AML-193 (cell line): ENCODE measurements at regions not wholly inside any gene's neighbourhood (a gene's known extent, or its start where the extent isn't known, plus 50 kb on each side); places are given as distances from the start of the nearest gene placed in this dataset.

Experiments used
- DNase-seq, 2 experiments: peaks; one replicate each; lab custom pipeline; 2025; lab: John Stamatoyannopoulos, UW

DNA sequence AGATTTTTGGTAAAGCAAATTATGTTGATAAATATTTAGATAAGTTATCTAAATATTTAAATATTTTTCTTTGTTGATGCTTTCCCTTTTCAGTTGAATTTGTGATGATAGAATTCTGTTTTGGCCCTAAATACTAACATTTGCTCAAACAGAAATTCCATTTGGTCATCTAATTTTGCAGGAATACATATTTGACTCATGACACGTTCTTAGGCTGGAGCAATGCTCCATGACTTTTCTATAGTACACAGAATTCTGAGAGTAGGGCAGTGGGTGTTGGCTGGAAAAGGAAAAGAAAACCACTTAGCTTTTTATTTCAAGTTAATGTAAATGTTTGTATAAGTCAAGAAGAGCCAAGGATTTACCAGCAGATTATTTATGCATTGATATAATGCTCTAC is 58.6 kb upstream of the GK2 start:
- DNase-seq = no peak
